NCI-H2029 treated with DMSO at 0.1 percent for 48 hours (cell line): ENCODE measurements at regions not wholly inside any gene's neighbourhood (a gene's known extent, or its start where the extent isn't known, plus 50 kb on each side); places are given as distances from the start of the nearest gene placed in this dataset.

Experiments used
- DNase-seq: peaks from one replicate; lab custom pipeline; 2025; lab: John Stamatoyannopoulos, UW

DNA sequence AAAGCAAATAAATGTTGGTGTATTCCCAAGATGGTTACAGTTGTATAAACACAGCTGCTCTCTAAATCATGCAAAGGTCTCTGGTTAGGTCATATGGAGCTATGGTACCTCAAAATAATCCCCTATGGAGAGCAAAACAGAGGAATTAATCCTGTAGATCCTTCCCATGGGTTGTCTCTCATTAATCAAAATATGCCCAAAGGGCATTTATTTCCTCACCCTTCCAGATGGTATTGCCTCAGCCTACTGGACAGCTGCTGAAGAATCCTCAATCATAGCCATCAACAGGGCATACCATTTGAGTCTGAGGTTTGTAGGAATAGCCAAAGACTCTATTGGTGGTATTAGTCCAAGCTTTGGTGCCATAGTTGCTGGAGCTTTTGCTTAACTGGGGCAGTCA, 360.9 kb downstream of the RPL10L start:
- DNase-seq, result no peak

GRCh38 chr14:46279776-46280175, 371.8 kb downstream of the RPL10L start:
- no peak for DNase-seq

GRCh38 chr14:46279327-46279726, 372.3 kb downstream of the RPL10L start:
- DNase-seq, result no peak

- DNase-seq, result no peak
Measured at GRCh38 chr14:46259536-46259935, 392.0 kb downstream of the RPL10L start.

DNA sequence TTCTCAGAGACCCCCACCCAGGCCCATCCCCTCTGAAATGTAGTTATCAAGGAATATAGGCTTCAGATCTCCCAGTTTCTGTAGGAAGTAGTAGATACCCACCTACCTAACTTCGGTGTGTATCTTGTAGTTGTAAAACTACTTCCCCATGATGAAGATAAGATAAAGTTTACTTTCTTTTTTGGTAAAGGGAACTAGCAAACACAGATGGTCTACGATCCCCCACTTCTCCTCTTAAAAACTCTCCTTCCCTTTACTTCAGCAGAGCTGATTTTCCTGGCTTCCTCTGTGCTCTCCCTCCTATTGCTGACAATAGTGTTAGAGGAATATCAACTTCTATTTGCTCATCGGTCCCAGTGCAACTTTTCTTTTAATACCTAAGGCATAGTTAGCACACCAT, 395.2 kb downstream of the RPL10L start:
- DNase-seq, result no peak

GRCh38 chr14:46250113-46250703, 401.4 kb downstream of the RPL10L start:
- no peak for DNase-seq

DNA sequence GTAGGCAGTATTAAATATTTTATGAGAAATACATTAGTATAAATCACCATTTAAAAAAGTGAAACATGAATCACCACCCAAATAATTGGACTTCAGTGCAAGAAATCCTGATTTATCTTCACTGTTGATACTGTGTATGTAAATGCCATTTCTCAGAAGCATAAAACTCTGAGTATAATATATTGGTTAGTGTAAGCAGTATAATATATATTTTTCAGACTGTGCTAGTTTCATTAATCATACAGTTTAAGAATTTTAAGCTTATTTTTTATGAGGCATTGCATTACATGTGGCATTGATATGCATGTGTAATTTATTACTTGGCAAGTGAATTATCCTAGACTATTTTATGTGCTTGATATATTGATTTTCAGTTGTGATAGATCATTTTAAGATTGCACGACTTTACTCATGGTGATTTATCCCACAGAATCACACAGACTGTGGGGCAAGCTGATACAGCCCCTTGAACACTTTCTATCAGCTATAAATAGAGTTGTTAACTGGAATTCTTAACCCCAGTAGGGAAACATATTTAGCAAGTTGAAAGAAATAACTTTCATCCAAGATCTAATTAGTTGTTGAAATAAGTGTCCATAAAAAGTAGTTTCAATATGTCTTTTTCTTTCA, 403.5 kb downstream of the RPL10L start:
- DNase-seq, result no peak

DNA sequence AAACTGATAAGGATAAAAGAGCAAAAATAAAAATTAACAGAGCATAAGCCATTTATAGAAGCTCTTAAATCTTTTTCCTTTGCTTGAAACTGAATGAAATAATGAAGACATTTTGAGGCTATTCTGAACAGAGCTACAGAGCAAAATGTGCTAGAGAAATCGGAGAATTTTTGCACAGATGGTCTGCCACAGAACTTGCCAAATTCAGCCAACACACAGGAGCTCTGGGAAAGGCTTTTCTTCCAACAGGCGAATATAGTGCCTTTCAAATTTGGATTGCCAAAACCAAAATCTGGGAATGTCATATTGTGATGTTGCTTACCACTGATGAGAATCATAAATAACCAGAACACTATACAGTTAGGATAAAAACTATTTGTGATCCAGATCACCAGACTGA, 406.3 kb downstream of the RPL10L start:
- DNase-seq, result no peak

DNA sequence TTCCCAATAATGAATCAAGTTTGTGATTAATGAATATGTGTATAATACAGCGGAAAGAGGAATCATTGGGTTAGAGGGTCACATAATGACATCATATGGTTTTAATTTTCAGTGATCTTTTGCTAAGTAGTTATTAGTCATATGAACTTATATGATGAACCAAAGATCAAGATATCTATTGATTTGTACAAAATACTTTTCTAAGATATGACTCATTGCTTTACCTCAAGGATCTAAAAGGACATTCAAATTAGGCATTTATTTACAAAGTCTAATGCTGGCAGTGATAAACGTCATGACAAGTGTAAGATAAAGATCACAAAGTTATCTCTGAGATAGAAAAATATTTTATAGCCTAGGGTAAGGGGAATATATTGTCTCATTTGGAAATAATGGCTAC, 417.8 kb downstream of the RPL10L start:
- no peak for DNase-seq

DNA sequence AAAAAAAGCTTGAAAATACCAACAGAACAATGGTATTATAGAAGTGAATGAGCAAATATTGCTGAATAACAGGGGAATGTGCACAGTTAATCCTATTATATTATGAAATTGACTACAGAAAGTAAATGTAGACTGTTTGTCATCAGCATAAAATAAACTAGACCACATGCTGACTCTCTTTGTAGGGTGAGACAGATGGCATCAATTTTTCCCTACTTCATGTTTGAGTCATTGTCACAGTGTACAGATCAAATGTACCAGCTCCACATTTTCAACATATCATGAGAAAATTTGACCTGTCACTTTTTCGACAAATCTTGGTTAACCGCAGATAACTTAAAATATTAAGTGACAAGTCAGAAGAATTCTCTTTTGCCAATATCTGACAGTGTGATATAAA, 421.0 kb downstream of the RPL10L start:
- no peak for DNase-seq

- no peak for DNase-seq
Measured at GRCh38 chr14:46215801-46216200, 435.8 kb downstream of the RPL10L start.

DNA sequence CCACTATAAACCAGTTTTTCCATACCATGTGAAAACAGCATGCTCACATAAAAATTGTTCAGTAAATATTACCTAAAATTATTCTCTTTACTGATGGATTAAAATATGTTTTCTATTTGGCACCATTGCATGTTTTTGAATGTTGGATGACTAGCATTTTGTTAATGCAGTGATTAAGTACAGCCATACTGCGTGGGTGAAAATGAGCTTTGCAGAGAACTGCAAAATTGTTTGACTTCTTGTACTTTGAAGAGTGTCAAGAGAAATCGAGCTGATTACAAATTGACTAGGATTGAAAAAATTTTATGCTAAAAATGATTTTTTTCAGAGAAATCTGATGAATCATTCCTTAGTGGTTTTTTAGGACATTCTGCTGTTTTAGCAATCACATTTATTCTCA, 452.9 kb downstream of the RPL10L start:
- DNase-seq, result no peak

DNA sequence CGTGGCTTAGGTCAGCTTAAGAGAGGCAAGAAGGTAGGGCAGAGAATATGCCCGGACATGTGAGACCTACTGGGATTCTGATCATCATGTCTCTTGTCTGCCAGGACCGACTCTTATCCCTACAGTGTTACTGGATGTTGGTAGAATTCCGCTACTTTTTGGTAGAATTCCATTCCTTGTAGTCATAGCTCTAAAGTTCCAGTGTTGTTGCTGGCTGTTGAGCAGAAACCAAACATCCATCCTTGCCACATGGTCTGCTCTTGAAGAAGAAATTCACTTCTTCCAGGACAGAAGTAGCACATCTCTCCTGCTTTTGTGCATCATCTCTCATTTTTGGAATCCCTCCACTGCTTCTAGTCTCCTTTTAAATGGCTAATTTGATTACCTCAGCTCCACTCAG, 453.7 kb downstream of the RPL10L start:
- no peak for DNase-seq
